Fibroblast of lung (primary cell): ENCODE measurements at regions not wholly inside any gene's neighbourhood (a gene's known extent, or its start where the extent isn't known, plus 50 kb on each side); places are given as distances from the start of the nearest gene placed in this dataset.

Experiments
- CTCF ChIP-seq, 2 donors: IDR thresholded peaks in 1 of 2; conservative IDR thresholded peaks in 1 of 2; 1 replicate in 1 of 2; 2 replicates in 1 of 2; pipeline ENCODE4 v1.5.1; 2011 to 2012; ENCODE audit warnings: low read length in 2 of 2, control low read depth in 1 of 2, inconsistent platforms in 1 of 2, low read depth in 1 of 2, mild to moderate bottlenecking in 1 of 2
- EZH2 ChIP-seq: IDR thresholded peaks from 2 replicates; pipeline ENCODE4 v1.5.1; 2012; ENCODE audit warnings: low read length, control low read depth, mild to moderate bottlenecking; ENCODE audit errors: missing control alignments

DNA sequence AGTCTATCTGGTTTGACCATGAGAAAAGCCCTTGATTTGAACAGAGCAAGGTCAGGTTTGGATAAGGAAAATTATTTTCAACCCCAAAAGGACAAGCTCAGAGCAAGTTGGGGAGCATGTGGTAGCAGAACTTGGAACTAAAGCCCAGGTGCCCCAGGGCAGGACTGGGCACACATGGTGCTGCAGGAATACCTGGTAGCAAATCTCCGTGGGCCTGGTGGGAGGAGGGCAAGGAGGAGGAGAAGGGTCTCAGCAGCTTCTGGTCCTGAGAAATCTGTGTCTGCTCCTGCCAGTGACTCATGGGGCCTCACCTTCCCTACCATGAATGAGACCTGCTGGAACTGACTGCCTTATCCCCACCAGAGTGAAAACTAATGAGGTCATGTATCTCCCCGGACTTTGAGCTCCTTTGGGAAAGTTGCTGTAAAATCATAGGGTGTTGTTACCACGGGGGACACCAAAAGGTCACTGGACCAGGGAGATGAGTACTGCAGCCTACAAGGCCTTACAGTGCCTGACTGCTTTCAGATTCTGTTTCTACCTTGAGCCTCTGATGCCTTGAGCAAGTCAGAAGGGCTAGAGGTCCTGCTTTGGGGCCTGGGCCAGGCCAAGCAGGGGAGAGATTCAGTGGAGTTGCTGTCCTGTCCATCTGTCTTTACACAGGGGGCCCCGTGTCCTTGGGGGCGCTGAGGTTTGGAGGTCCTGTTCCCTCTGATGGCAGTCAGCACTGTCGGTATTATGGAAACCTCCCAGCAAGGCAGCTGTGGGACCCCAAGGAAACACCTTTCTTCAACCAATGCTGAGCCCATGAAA lies 304.0 kb downstream of the MYCN start:
- TF ChIP-seq EZH2 (no peak), CTCF (conservative IDR thresholded peaks at IDR 0.05 in 1 of 2, IDR thresholded peaks at IDR 0.05 in 1 of 2; ENCODE audit: low read depth in 1 of 2, low read length in 2 of 2) (no peak)
